T47D (cell line): ENCODE measurements at regions not wholly inside any gene's neighbourhood (a gene's known extent, or its start where the extent isn't known, plus 50 kb on each side); places are given as distances from the start of the nearest gene placed in this dataset.

Experiments used
- DNase-seq, 2 experiments: peaks; one replicate each; pipeline versions ENCODE4 v3.0.0 to v3.0.0-alpha.2; 2011 to 2012; ENCODE audit warnings: low read depth in 1 of 2, low spot score in 1 of 2
- JUND ChIP-seq: IDR thresholded peaks from 2 replicates; pipeline ENCODE4 v1.6.1; 2012; ENCODE audit warnings: low read depth
- in situ Hi-C: cut with HindIII; loops from 2 replicates; pipeline ENCODE4 v1.10.0; 2016; ENCODE audit warnings: low sequenced_read_pairs, low pct_unique_long_range_greater_than_20kb

DNA sequence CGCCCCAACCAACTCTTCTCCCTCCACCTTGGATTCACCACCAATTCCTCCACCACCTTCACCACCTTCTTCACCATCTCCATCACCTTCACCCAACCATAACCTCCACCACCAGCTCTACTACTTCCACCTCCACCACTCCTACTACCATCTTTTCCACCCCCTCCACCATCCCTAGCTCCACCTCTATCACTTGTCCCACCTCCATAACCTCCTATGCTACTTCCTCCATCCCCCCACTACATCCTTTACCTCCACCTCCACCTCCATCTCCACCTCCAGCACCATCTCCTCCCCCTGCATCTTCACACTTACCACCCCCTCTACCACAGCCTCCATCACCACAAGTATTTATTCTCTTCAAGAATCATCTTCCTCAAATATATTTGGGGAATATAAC lies 254.9 kb upstream of the EGLN3 start:
- TF ChIP-seq JUND, result no peak
- in situ Hi-C loops, result no loop called here
- DNase-seq, result no peak

DNA sequence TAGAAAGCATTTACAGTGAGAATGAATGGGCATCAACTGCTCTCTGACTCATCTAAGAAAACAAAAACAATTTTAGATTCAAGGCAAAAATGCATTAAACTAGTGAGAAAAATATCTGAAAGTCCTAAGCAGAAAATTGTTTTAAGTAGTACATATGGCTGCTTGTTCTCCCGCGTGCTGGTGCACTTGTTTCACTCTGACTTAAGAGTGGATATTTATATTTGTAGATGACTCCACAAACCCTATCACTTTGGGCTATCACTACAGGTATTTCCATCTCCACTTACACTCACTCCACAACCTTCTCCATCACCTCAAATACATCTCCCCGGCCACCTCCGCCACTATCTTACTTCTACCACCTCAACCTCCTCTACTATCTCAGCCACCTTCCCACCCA lies 253.9 kb upstream of the EGLN3 start:
- in situ Hi-C loops, result no loop called here
- no peak for DNase-seq
- no peak for TF ChIP-seq JUND

DNA sequence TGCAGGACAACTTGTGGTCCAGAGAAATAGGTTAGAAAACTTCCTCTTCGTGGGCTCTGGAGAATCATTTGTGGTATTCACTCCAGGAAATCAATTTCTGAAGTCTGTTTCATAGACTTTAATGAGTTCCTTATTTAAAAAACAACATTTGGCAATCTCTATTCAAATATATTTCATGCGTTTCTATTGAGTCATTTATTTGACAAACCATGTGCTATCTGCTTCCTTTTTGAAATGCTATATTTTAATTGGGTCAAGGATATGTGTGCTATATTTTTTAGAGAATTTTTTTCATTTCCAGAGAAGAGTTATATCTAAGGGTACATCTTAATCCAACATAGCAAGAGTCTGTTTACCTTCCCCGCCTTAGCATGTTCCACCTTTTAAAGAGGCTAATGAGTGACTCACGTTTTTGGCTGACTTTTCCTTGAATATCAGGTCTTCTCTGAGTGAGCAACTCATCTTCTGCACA lies 252.4 kb upstream of the EGLN3 start:
- 0 out of 2 replicates have a peak, but pooled peaks have one; percentile 55 for TF ChIP-seq JUND
- in situ Hi-C loops, result no loop called here
- no peak for DNase-seq

DNA sequence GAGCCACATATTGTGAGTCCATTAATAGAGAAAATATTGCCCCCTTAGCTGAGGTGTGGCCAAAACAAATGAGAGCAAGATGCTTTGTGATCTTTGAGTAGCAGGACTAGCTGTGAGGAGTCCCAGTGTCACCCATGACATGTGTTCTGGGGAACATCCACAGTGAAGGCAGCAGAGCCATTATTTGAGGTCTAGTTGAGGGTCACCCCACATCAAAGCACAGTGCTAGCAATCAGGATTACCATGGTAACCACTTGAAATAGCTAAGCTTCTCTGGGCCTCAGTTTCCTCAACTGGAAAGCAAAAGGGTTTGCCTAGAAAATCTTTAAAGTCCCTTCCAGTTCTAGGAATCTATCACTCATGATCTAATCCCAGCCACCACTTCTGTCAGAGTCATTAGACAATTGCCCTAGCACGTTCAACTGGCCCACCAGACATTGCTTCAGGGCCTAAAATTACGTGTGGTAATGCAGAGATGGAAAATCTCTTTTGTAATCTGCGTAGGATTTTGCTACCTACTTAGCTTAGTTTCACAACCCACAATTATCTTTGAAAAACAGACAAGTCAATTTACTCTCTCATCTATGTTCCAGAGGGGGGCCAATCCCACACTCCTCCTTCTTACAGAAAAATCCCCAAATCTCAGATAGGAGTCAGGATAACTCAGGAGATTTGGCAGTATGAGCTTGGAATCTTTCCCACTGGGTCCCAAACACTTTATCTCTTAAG lies 251.2 kb upstream of the EGLN3 start:
- in situ Hi-C loops, result no loop called here
- no peak for TF ChIP-seq JUND
- DNase-seq, result peak in 1 of 2 experiments; percentile 37

DNA sequence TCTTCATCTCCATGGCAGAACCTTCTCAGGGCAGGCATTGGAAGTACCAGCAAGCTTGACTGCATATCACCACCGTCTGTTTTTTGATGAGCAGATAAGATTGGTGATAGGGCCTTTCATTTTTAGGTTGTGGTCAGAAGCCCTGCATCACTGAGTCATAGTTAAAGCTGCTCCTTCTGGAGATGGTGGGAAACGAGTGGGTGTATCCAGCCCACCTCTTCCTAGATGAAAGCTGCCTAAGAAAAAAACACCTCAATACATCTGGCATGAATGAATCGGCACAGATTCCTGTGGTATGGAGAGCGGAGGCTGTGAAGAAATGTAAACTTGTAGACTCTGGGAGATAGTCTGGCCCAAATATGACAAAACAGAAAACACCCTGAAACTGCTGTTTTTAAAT lies 248.7 kb upstream of the EGLN3 start:
- in situ Hi-C loops, result no loop called here
- TF ChIP-seq JUND, result no peak
- DNase-seq, result no peak

DNA sequence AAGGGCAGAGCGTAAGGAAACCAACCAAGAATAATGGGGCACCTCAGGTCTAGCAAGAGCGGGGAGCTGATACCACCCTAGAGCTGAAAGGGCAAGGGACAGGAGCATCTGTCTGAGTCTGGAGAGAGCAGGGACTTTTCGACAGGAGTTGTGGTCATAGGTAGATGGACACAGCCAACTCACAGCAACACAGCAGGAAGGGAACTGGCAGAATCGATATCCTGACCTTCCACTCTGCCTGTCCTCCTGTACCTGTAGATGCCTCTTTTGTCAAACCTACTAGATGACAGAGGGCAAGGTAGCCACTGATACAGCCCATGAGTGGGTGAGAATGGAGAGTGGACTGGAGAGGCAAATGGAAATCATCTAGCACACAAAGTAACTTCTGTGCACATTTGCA lies 247.2 kb upstream of the EGLN3 start:
- TF ChIP-seq JUND, result no peak
- no peak for DNase-seq
- in situ Hi-C loops, result no loop called here

DNA sequence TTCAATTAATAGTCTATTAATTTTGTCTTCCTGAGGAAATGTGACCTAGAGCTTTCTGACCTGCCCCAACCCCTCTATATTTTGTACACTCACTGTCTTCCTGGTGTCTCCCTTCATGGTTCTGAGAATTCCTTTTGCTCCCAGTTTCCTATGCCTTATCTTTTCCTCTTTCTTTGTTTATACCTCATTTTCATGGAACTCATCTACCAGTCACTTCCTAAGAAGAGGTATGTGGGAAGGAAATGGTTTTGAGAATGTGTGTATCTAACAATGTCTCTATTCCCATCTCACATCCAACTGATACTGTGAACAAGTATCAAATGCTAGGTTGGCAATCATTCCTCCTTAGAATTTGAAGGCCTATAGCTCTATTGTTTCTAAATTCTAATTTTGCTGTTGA lies 245.1 kb upstream of the EGLN3 start:
- DNase-seq, result no peak
- in situ Hi-C loops, result no loop called here
- TF ChIP-seq JUND, result no peak

DNA sequence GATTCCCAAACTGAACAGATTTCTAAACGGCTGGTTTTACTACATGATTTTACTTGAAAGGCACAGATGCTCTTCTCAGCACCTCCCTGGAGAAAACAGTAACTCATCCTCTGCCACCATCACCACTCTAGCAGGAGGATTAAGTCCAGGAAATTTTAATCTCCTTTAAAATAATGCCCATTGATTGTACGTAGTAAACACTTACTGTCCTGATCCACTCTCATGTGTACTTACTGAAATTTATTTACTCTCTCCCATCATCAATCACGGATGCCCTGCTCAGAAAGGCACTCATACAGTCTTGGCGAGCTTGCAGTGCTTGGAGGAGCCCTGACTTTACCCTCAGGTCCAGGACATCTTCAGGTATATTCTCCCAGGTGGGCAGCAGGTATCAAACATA lies 239.8 kb upstream of the EGLN3 start:
- TF ChIP-seq JUND, result no peak
- no peak for DNase-seq
- in situ Hi-C loops, result no loop called here

DNA sequence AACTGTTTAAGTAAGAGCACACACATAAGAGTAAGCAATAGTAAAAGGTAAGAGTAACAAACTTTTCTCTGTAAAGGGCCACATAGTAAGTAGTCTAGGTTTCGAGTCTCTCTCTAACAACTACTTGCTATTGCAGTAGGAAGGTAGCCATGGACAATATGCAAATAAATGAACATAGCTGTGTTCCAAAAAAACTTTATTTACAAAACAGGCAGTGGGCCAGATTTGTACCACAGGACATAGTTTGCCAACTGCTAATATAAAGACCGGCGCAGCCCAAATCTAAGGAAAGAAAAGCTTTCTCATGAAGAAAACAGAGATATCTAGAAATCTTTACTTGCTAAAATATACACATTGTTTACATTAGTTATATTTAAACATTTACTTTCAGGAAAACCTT lies 239.0 kb upstream of the EGLN3 start:
- in situ Hi-C loops, result no loop called here
- DNase-seq, result peak in 1 of 2 experiments; percentile 46
- TF ChIP-seq JUND, result no peak

DNA sequence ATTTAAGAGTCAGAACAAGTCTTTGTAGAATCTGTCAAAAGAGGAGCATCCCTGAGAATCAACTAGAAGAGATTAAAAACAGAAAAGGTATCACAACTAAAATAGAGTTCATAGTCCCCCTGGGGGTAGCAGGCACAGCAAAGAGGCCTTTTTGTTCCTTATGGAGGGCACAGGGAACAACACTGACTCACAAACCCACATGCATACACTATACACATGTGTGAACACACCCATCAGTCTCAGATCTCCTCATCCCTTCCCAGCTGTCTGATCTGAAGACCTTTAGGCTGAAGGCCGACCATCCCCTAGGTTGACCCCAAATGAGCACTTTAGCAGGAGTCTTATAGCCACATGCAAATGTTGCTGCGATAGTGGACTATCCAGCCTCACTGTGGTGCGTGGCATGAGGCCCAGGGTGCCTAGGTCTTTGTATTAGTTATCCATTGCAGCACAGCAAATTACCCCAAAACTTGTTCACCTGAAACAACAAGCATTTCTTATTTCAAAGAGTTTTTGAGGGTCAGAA lies 236.7 kb upstream of the EGLN3 start:
- in situ Hi-C loops, result no loop called here
- no peak for TF ChIP-seq JUND
- no peak for DNase-seq

DNA sequence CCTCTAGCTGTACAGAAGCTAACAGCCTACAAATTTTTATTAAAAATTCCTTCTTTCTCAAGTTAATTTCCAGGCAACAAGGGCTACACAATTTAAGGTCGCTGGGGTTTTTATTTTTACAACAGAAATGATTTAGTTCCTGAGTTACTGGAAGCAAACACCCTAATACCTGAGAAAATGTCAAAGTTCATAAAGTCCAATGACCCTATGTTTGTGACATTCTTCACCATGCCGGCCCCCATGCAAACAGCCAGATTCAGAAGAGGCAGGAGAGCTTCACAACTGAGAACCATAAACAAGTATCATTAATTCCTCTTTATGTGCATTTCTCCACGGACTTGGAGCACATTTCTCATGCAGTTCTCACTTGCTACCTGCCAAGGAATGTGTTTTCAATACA lies 236.2 kb upstream of the EGLN3 start:
- no peak for TF ChIP-seq JUND
- DNase-seq, result no peak
- in situ Hi-C loops, result no loop called here

DNA sequence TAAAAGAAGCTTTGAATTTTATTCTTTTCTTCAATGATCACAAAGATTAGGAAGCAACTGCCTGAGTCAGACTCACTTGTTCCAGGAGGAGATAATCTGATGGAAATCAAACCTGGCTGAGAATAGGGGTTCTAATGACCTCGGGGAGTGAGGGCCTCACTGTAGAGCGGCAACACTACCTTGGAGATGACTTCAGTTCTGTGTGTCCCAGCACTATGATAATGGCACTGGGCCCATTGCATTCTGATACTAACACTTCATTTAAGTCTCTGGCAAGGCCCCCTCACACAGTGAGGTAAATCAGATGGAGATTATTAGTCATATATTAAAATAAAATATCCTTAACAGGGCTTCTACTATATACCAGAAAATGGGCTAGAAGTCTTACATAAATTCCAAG lies 233.3 kb upstream of the EGLN3 start:
- no peak for TF ChIP-seq JUND
- no peak for DNase-seq
- in situ Hi-C loops, result no loop called here

DNA sequence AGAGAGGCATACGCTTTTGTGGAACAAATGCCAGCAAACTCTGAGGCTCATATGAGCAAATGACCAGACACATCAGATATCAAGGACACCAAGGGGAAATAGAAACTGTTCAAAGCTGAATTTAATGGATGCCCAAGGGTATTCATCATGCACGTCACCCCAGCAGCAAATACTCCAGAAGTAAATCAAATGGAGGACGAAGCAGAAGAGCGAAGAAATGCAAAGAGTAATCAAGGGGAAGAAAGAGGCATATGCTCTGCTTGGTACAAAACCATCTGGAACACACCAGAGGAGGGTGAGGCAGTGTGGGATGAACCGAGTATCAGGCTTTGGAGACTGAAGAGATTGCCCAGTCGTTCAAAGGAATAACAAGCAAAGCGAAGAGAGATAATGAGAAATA lies 232.6 kb upstream of the EGLN3 start:
- in situ Hi-C loops, result no loop called here
- TF ChIP-seq JUND, result no peak
- DNase-seq, result no peak

DNA sequence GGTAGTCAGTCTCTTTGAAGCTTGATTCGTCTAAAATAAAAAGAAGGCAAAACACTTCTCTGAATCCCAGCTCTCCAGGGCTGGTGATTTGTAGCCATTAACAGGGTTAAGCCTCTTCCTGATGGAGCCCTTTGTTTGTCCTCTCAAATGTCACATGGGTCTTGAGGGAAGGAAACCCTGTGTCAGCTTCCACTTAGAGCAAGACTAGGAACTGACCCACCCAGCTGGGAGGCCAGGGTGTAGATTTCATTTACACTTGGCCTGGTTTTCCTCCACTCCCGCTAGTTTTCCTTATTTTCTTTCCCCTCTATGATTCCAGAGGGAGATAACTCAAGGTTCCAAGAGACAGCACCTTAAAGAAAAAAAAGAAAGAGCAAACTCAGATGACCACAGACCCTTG lies 230.5 kb upstream of the EGLN3 start:
- TF ChIP-seq JUND, result no peak
- no peak for DNase-seq
- in situ Hi-C loops, result no loop called here
